Ishikawa (cell line): ENCODE measurements at regions not wholly inside any gene's neighbourhood (a gene's known extent, or its start where the extent isn't known, plus 50 kb on each side); places are given as distances from the start of the nearest gene placed in this dataset.

ENCODE experiments used
- CEBPB ChIP-seq: IDR thresholded peaks from 2 replicates; pipeline ENCODE4 v1.6.1; 2012
- CREB1 ChIP-seq: IDR thresholded peaks from 2 replicates; pipeline ENCODE4 v1.6.1; 2012; ENCODE audit warnings: low read depth
- EGR1 ChIP-seq: IDR thresholded peaks from 2 replicates; pipeline ENCODE4 v1.6.1; 2012
- EP300 ChIP-seq: IDR thresholded peaks from 2 replicates; pipeline ENCODE4 v1.6.1; 2012; ENCODE audit warnings: borderline replicate concordance
- NFIC ChIP-seq: IDR thresholded peaks from 2 replicates; pipeline ENCODE4 v1.6.1; 2012
- RAD21 ChIP-seq: IDR thresholded peaks from 2 replicates; pipeline ENCODE4 v1.6.1; 2012; ENCODE audit warnings: low read depth
- REST ChIP-seq: IDR thresholded peaks from 2 replicates; pipeline ENCODE4 v1.6.1; 2012; ENCODE audit warnings: low read depth, mild to moderate bottlenecking
- TAF1 ChIP-seq: IDR thresholded peaks from 2 replicates; pipeline ENCODE4 v1.6.1; 2012; ENCODE audit warnings: low read depth, mild to moderate bottlenecking
- TCF12 ChIP-seq: IDR thresholded peaks from 2 replicates; pipeline ENCODE4 v1.6.1; 2012; ENCODE audit warnings: low read depth
- TEAD4 ChIP-seq: IDR thresholded peaks from 2 replicates; pipeline ENCODE4 v1.6.1; 2012
- YY1 ChIP-seq: IDR thresholded peaks from 2 replicates; pipeline ENCODE4 v1.6.1; 2012; ENCODE audit warnings: low read depth
- ZBTB7A ChIP-seq: IDR thresholded peaks from 2 replicates; pipeline ENCODE4 v1.6.1; 2012; ENCODE audit warnings: low read depth
- TF ChIP-seq, protein P1 (sequence below): IDR thresholded peaks from 2 replicates; pipeline ENCODE4 v1.6.1; 2012

- TF ChIP-seq YY1 (no peak), CREB1 (no peak), EP300 (no peak), ZBTB7A (no peak), REST (no peak), TAF1 (no peak), CEBPB (no peak), EGR1 (no peak), TEAD4 (no peak), NFIC (no peak), RAD21 (no peak), TCF12 (no peak)
- TF ChIP-seq, protein P1, sequence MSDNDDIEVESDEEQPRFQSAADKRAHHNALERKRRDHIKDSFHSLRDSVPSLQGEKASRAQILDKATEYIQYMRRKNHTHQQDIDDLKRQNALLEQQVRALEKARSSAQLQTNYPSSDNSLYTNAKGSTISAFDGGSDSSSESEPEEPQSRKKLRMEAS: no peak
Measured at GRCh38 chr20:60728705-60729104, 523.4 kb upstream of the CDH4 start.
